ENCODE measurements at regions not wholly inside any gene's neighbourhood (a gene's known extent, or its start where the extent isn't known, plus 50 kb on each side); places are given as distances from the start of the nearest gene placed in this dataset.

GRCh38 chr12:115736360-115736759, 541.1 kb downstream of the MED13L start:
- TF ChIP-seq CTCF (IDR thresholded peaks at IDR 0.05) (peak in 3 of 6 experiments; percentile 33 to 47 (median 41)), POLR2A (IDR thresholded peaks at IDR 0.05) (no peak)

All from Peyer's patch (tissue), 4 donors.